Epithelial cell of esophagus (primary cell): ENCODE measurements at regions not wholly inside any gene's neighbourhood (a gene's known extent, or its start where the extent isn't known, plus 50 kb on each side); places are given as distances from the start of the nearest gene placed in this dataset.
"Not testable (repeated sequence)": the region's sequence is repeated elsewhere in the genome, so short reads cannot be mapped to it uniquely, and the experiment has no call there.

Experiments
- DNase-seq: peaks from one replicate; pipeline ENCODE4 v3.0.0; 2010; ENCODE audit warnings: low read depth
- H3K4me3 ChIP-seq: 2 replicates; pipeline ENCODE4 v1.5.1; 2011; ENCODE audit warnings: mild to moderate bottlenecking, low read length, control low read depth
- CTCF ChIP-seq: IDR thresholded peaks from 2 replicates; pipeline ENCODE4 v1.5.1; 2011; ENCODE audit warnings: low read depth, mild to moderate bottlenecking, low read length, control low read depth, inconsistent platforms; ENCODE audit not compliant: insufficient read depth; ENCODE audit errors: missing control alignments

DNA sequence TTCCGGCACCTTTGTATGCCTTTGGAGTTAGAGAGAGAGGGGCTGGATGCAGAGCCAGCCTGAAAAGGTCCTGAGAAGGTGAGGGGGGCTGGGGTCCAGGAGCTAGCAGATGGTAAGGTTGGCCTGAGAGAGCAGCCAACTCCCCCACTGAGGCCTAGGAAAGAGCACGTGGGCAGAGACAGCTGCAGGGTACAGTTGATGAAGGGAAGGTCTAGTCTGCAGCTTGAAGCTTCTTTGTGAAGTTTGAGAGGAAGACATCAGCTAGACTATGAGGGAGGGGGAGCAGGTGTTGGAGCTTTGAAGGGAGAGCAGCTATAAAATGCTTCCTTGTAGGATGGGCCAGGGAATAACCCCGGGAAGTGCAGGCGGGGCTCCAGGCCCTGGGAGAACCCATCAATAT lies 289.3 kb upstream of the AMIGO2 start:
- no peak overlapping the region for H3K4me3 ChIP-seq
- no peak for DNase-seq
- no peak for TF ChIP-seq CTCF

GRCh38 chr12:47367912-47368537 lies 288.3 kb upstream of the AMIGO2 start:
- no peak for DNase-seq
- no peak for TF ChIP-seq CTCF
- H3K4me3 ChIP-seq: no peak overlapping the region

GRCh38 chr12:47366579-47366978 lies 286.8 kb upstream of the AMIGO2 start:
- no peak for TF ChIP-seq CTCF
- H3K4me3 ChIP-seq: no peak overlapping the region
- DNase-seq: no peak

GRCh38 chr12:47366157-47366556 lies 286.4 kb upstream of the AMIGO2 start:
- no peak overlapping the region for H3K4me3 ChIP-seq
- TF ChIP-seq CTCF: no peak
- no peak for DNase-seq

- H3K4me3 ChIP-seq, DNase-seq: not testable (repeated sequence)
Observed at GRCh38 chr12:47365443-47366076, 285.8 kb upstream of the AMIGO2 start.

GRCh38 chr12:47364261-47364660 lies 284.5 kb upstream of the AMIGO2 start:
- TF ChIP-seq CTCF: no peak
- H3K4me3 ChIP-seq: no peak overlapping the region

GRCh38 chr12:47362126-47362705 lies 282.5 kb upstream of the AMIGO2 start:
- H3K4me3 ChIP-seq: no peak overlapping the region
- no peak for TF ChIP-seq CTCF
- no peak for DNase-seq

More at GRCh38 chr12:47364261-47364660, 284.5 kb upstream of the AMIGO2 start:
- DNase-seq: no peak
